ENCODE measurements at regions not wholly inside any gene's neighbourhood (a gene's known extent, or its start where the extent isn't known, plus 50 kb on each side); places are given as distances from the start of the nearest gene placed in this dataset.

- TF ChIP-seq POLR2A (IDR thresholded peaks at IDR 0.05) (no peak), CTCF (IDR thresholded peaks at IDR 0.05) (no peak)
These were observed 1733.0 kb downstream of the MRPL39 start for GRCh38 chr21:23874271-23874670.

Data from lower leg skin (tissue), 3 donors.